AG09309 (cell line): ENCODE measurements at regions not wholly inside any gene's neighbourhood (a gene's known extent, or its start where the extent isn't known, plus 50 kb on each side); places are given as distances from the start of the nearest gene placed in this dataset.

ENCODE experiments used
- DNase-seq: peaks from one replicate; pipeline ENCODE4 v3.0.0-alpha.2; 2010; ENCODE audit warnings: low read depth
- H3K4me3 ChIP-seq: 2 replicates; pipeline ENCODE4 v1.5.1; 2011; ENCODE audit warnings: mild to moderate bottlenecking, low read depth, low read length, moderate library complexity; ENCODE audit not compliant: control insufficient read depth
- CTCF ChIP-seq: IDR thresholded peaks from 2 replicates; pipeline ENCODE4 v1.5.1; 2011; ENCODE audit warnings: mild to moderate bottlenecking, low read depth, low read length, inconsistent platforms; ENCODE audit not compliant: insufficient read depth, control insufficient read depth; ENCODE audit errors: missing control alignments

- no peak for DNase-seq
- H3K4me3 ChIP-seq, result no peak overlapping the region
- TF ChIP-seq CTCF, result no peak
Measured at GRCh38 chr3:70386043-70386442, 73.6 kb upstream of the MDFIC2 start.

- no peak overlapping the region for H3K4me3 ChIP-seq
- no peak for DNase-seq
Measured at GRCh38 chr3:70383360-70383831, 71.0 kb upstream of the MDFIC2 start.

GRCh38 chr3:70374179-70374578, 61.7 kb upstream of the MDFIC2 start:
- DNase-seq, result no peak
- TF ChIP-seq CTCF, result no peak
- no peak overlapping the region for H3K4me3 ChIP-seq

More at GRCh38 chr3:70383360-70383831, 71.0 kb upstream of the MDFIC2 start:
- no peak for TF ChIP-seq CTCF
